ENCODE measurements at regions not wholly inside any gene's neighbourhood (a gene's known extent, or its start where the extent isn't known, plus 50 kb on each side); places are given as distances from the start of the nearest gene placed in this dataset.

DNA sequence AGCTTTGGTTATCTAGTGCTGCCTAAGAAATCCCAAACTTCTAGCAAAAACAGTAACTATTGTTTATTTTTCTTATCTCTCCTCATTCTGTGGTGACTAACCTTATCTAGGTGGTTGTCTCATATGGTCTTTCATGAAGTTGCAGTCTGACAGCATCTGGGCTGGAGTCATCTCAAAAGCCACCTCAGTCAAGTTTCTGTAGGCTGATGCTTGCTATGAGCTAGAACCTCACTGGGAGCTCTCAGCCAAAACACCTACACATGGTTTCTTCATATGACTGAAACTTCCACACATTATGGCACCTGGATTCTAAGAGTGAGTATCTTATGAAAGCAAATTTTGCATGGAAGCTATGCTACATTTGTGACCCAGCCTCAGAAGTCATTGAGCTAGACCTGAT, 596.4 kb upstream of the VRK2 start:
- TF ChIP-seq CTCF (IDR thresholded peaks at IDR 0.05; ENCODE audit: insufficient read depth, low read length, poor library complexity, severe bottlenecking) (no peak), EZH2phosphoT487 (conservative IDR thresholded peaks at IDR 0.05; ENCODE audit: low read length) (no peak)

All from SU-DHL-6 (cell line).